ENCODE measurements at regions not wholly inside any gene's neighbourhood (a gene's known extent, or its start where the extent isn't known, plus 50 kb on each side); places are given as distances from the start of the nearest gene placed in this dataset.

GRCh38 chr5:60259730-60260129, 366.2 kb upstream of the PDE4D start:
- no peaks in the 10 kb centered on the region for H3K36me3 ChIP-seq (ENCODE audit: control insufficient read depth in 2 of 2, insufficient read depth in 1 of 2, low read length in 2 of 2)
- ChIA-PET POLR2A (no interaction called here), CTCF (no interaction called here)
- no peak for TF ChIP-seq ZNF558 (tag by site-specific recombination; IDR thresholded peaks at IDR 0.05)
- H3K4me3 ChIP-seq (ENCODE audit: low read depth, low read length): no peak overlapping the region
- no peaks in the 10 kb centered on the region for H3K4me1 ChIP-seq (ENCODE audit: control insufficient read depth, insufficient read depth, low read length)
- no peak overlapping the region for H3K27ac ChIP-seq (ENCODE audit: extremely low read depth, low read depth, low read length)
- no peaks in the 10 kb centered on the region for H3K9me3 ChIP-seq (ENCODE audit: control insufficient read depth, insufficient read depth, low read depth, low read length)

GRCh38 chr5:60257596-60258271, 364.2 kb upstream of the PDE4D start:
- POLR2A ChIA-PET: no interaction called here
- Histone ChIP-seq H3K27ac (ENCODE audit: extremely low read depth, low read depth, low read length) (no peak overlapping the region), H3K36me3 (ENCODE audit: control insufficient read depth in 2 of 2, insufficient read depth in 1 of 2, low read length in 2 of 2) (no peaks in the 10 kb centered on the region), H3K9me3 (ENCODE audit: control insufficient read depth, insufficient read depth, low read depth, low read length) (no peaks in the 10 kb centered on the region), H3K4me1 (ENCODE audit: control insufficient read depth, insufficient read depth, low read length) (no peaks in the 10 kb centered on the region), H3K4me3 (ENCODE audit: low read depth, low read length) (no peak overlapping the region)
- CTCF ChIA-PET: interaction anchor here (0.7 kb wide), 2 partner anchors 30 to 143 kb away, joined by 4 read pairs; no protein-coding TSS in a partner anchor
- TF ChIP-seq ZNF433 (tag by site-specific recombination; IDR thresholded peaks at IDR 0.05; ENCODE audit: low read depth) (no peak), KLF9 (tag by site-specific recombination; IDR thresholded peaks at IDR 0.05; ENCODE audit: low read depth) (no peak), ZNF518A (tag by site-specific recombination; conservative IDR thresholded peaks at IDR 0.05; ENCODE audit: low read depth) (no peak)

GRCh38 chr5:60256546-60256945, 363.0 kb upstream of the PDE4D start:
- Histone ChIP-seq H3K36me3 (ENCODE audit: control insufficient read depth in 2 of 2, insufficient read depth in 1 of 2, low read length in 2 of 2) (no peaks in the 10 kb centered on the region), H3K4me3 (ENCODE audit: low read depth, low read length) (no peak overlapping the region), H3K4me1 (ENCODE audit: control insufficient read depth, insufficient read depth, low read length) (no peaks in the 10 kb centered on the region), H3K27ac (ENCODE audit: extremely low read depth, low read depth, low read length) (no peak overlapping the region), H3K9me3 (ENCODE audit: control insufficient read depth, insufficient read depth, low read depth, low read length) (no peaks in the 10 kb centered on the region)
- TF ChIP-seq KLF9 (tag by site-specific recombination; IDR thresholded peaks at IDR 0.05; ENCODE audit: low read depth): no peak
- no peak for TF ChIP-seq ZNF23 (tag by site-specific recombination; IDR thresholded peaks at IDR 0.05; ENCODE audit: borderline replicate concordance)
- TF ChIP-seq ZNF561 (tag by site-specific recombination; IDR thresholded peaks at IDR 0.05; ENCODE audit: borderline replicate concordance): no peak
- TF ChIP-seq ZNF623 (tag by site-specific recombination; IDR thresholded peaks at IDR 0.05): no peak
- TF ChIP-seq ZNF558 (tag by site-specific recombination; IDR thresholded peaks at IDR 0.05): no peak
- TF ChIP-seq ZNF521 (tag by site-specific recombination; IDR thresholded peaks at IDR 0.05): no peak
- TF ChIP-seq ZNF707 (tag by site-specific recombination; IDR thresholded peaks at IDR 0.05): no peak
- TF ChIP-seq SCRT1 (tag by site-specific recombination; IDR thresholded peaks at IDR 0.05; ENCODE audit: borderline replicate concordance): no peak
- TF ChIP-seq ZNF112 (tag by site-specific recombination; IDR thresholded peaks at IDR 0.05): no peak
- TF ChIP-seq ZNF510 (tag by site-specific recombination; IDR thresholded peaks at IDR 0.05; ENCODE audit: insufficient replicate concordance): no peak
- no peak for TF ChIP-seq ZNF10 (tag by site-specific recombination; IDR thresholded peaks at IDR 0.05)
- TF ChIP-seq ZNF211 (tag by site-specific recombination; IDR thresholded peaks at IDR 0.05; ENCODE audit: low read depth): no peak
- no peak for TF ChIP-seq ZNF354C (tag by site-specific recombination; IDR thresholded peaks at IDR 0.05; ENCODE audit: borderline replicate concordance, low read depth)
- TF ChIP-seq ZNF560 (tag by site-specific recombination; IDR thresholded peaks at IDR 0.05; ENCODE audit: borderline replicate concordance): no peak
- TF ChIP-seq ZNF600 (tag by site-specific recombination; IDR thresholded peaks at IDR 0.05): no peak
- no peak for TF ChIP-seq ZNF391 (tag by site-specific recombination; IDR thresholded peaks at IDR 0.05; ENCODE audit: borderline replicate concordance, low read depth)
- POLR2A ChIA-PET: no interaction called here
- CTCF ChIA-PET: no interaction called here
